ENCODE measurements at regions not wholly inside any gene's neighbourhood (a gene's known extent, or its start where the extent isn't known, plus 50 kb on each side); places are given as distances from the start of the nearest gene placed in this dataset.

- H3K9me3 Mint-ChIP-seq, result peaks cover 0 to 7% (median 0%) of the 10 kb centered on the region in 7 donors
- H2AFZ ChIP-seq (ENCODE audit: insufficient read depth, low read depth, low read length, poor library complexity, severe bottlenecking), result no peak overlapping the region
- no peaks in the 10 kb centered on the region for H3K4me1 Mint-ChIP-seq
- H3K27me3 Mint-ChIP-seq (ENCODE audit: low read depth in 3 of 3), result peaks cover 0 to 1% (median 0%) of the 10 kb centered on the region in 3 donors
- no peak overlapping the region for H3K9ac ChIP-seq (ENCODE audit: insufficient read depth, low read length, poor library complexity, severe bottlenecking)
- no peaks in the 10 kb centered on the region for H3K4me1 ChIP-seq (ENCODE audit: control insufficient read depth in 1 of 2, insufficient read depth in 2 of 2, low read length in 2 of 2)
- no peaks in the 10 kb centered on the region for H3K36me3 Mint-ChIP-seq
- no peak overlapping the region for H3K4me2 ChIP-seq (replicated peaks; ENCODE audit: extremely low read depth, low read length, poor library complexity, severe bottlenecking)
- no peaks in the 10 kb centered on the region for H3K9me3 ChIP-seq (replicated peaks in 1 of 2; ENCODE audit: control insufficient read depth in 1 of 2, insufficient read depth in 1 of 2, low read length in 2 of 2)
- H3K27ac ChIP-seq (ENCODE audit: low read depth in 1 of 2, low read length in 2 of 2), result no peak overlapping the region
- H3K27ac Mint-ChIP-seq, result no peak overlapping the region
- no peaks in the 10 kb centered on the region for H3K27me3 ChIP-seq (ENCODE audit: control insufficient read depth in 2 of 2, insufficient read depth in 2 of 2, low read length in 2 of 2)
- H3K79me2 ChIP-seq (ENCODE audit: insufficient read depth, low read length), result no peaks in the 10 kb centered on the region
- TF ChIP-seq CTCF (IDR thresholded peaks at IDR 0.05), result no peak
- 86% methylated on average over 1 of the region's 1 CpG for WGBS (ENCODE audit: insufficient coverage)
- no peaks in the 10 kb centered on the region for H4K20me1 ChIP-seq (ENCODE audit: insufficient read depth, low read length)
- H3K4me3 Mint-ChIP-seq, result no peak overlapping the region
- H3K36me3 ChIP-seq (replicated peaks in 1 of 2; ENCODE audit: control insufficient read depth in 1 of 2, insufficient read depth in 2 of 2, low read length in 2 of 2), result no peaks in the 10 kb centered on the region
- no peak for DNase-seq
- no peak overlapping the region for H3K4me3 ChIP-seq (replicated peaks in 1 of 3; ENCODE audit: low read depth in 2 of 3, low read length in 3 of 3)
- intact Hi-C loops (cut with micrococcal nuclease), result no loop called here
These were observed 243.9 kb upstream of the SLC30A5 start for GRCh38 chr5:68849906-68850305.

GRCh38 chr5:68861099-68861498 lies 232.7 kb upstream of the SLC30A5 start:
- Histone ChIP-seq H3K4me1 (ENCODE audit: control insufficient read depth in 1 of 2, insufficient read depth in 2 of 2, low read length in 2 of 2) (no peaks in the 10 kb centered on the region), H3K9me3 (replicated peaks in 1 of 2; ENCODE audit: control insufficient read depth in 1 of 2, insufficient read depth in 1 of 2, low read length in 2 of 2) (peaks cover 0 to 8% of the 10 kb centered on the region in 2 donors), H3K9ac (ENCODE audit: insufficient read depth, low read length, poor library complexity, severe bottlenecking) (no peak overlapping the region), H3K4me3 (replicated peaks in 1 of 3; ENCODE audit: low read depth in 2 of 3, low read length in 3 of 3) (no peak overlapping the region), H2AFZ (ENCODE audit: insufficient read depth, low read depth, low read length, poor library complexity, severe bottlenecking) (no peak overlapping the region), H3K4me2 (replicated peaks; ENCODE audit: extremely low read depth, low read length, poor library complexity, severe bottlenecking) (no peak overlapping the region), H3K36me3 (replicated peaks in 1 of 2; ENCODE audit: control insufficient read depth in 1 of 2, insufficient read depth in 2 of 2, low read length in 2 of 2) (no peaks in the 10 kb centered on the region), H4K20me1 (ENCODE audit: insufficient read depth, low read length) (no peaks in the 10 kb centered on the region), H3K27ac (ENCODE audit: low read depth in 1 of 2, low read length in 2 of 2) (no peak overlapping the region), H3K79me2 (ENCODE audit: insufficient read depth, low read length) (no peaks in the 10 kb centered on the region), H3K27me3 (ENCODE audit: control insufficient read depth in 2 of 2, insufficient read depth in 2 of 2, low read length in 2 of 2) (no peaks in the 10 kb centered on the region)
- TF ChIP-seq CTCF (IDR thresholded peaks at IDR 0.05), result no peak
- Mint-ChIP-seq H3K27me3 (ENCODE audit: low read depth in 3 of 3) (peaks cover 0 to 1% (median 0%) of the 10 kb centered on the region in 3 donors), H3K4me1 (no peaks in the 10 kb centered on the region), H3K27ac (no peak overlapping the region), H3K4me3 (no peak overlapping the region), H3K36me3 (no peaks in the 10 kb centered on the region), H3K9me3 (peaks cover 4 to 24% (median 6%) of the 10 kb centered on the region in 7 donors)
- DNase-seq, result no peak
- intact Hi-C loops (cut with micrococcal nuclease), result no loop called here

Data from CD14-positive monocyte (primary cell).